WTC11 (cell line): ENCODE measurements at regions not wholly inside any gene's neighbourhood (a gene's known extent, or its start where the extent isn't known, plus 50 kb on each side); places are given as distances from the start of the nearest gene placed in this dataset.

Experiments used
- ATAC-seq: fragments of 200-7000 bp; cut with Tn5 transposase; 2 replicates; pipeline ENCODE4 v1.10.0; 2021; ENCODE audit warnings: mild to moderate bottlenecking, moderate library complexity
- CTCF ChIA-PET: fragments of 300-600 bp; sonication (Branson Sonifier 250); formaldehyde crosslinking; loops from one replicate; lab custom pipeline; 2021; ENCODE audit warnings: antibody characterized with exemption; lab: Charles Lee
- POLR2A ChIA-PET: fragments of 350-600 bp; sonication (Branson Sonifier 250); formaldehyde crosslinking; loops from one replicate; lab custom pipeline; 2021; ENCODE audit warnings: antibody characterized with exemption; lab: Charles Lee
- DNase-seq: peaks from one replicate; pipeline ENCODE4 v3.0.0; 2021; ENCODE audit warnings: low spot score
- H3K27ac Mint-ChIP-seq: 2 replicates; pipeline ENCODE4 v1.8.0; 2021; ENCODE audit warnings: mixed read lengths
- H3K27me3 Mint-ChIP-seq: 2 replicates; pipeline ENCODE4 v1.8.0; 2021; ENCODE audit warnings: low read depth, mild to moderate bottlenecking, moderate library complexity, mixed read lengths
- H3K36me3 Mint-ChIP-seq: 2 replicates; pipeline ENCODE4 v1.8.0; 2021; ENCODE audit warnings: mixed read lengths
- H3K4me1 Mint-ChIP-seq: 2 replicates; pipeline ENCODE4 v1.8.0; 2022; ENCODE audit warnings: mixed read lengths
- H3K4me3 Mint-ChIP-seq: 2 replicates; pipeline ENCODE4 v1.8.0; 2021; ENCODE audit warnings: mild to moderate bottlenecking, moderate library complexity, mixed read lengths
- H3K9me3 Mint-ChIP-seq: 2 replicates; pipeline ENCODE4 v1.8.0; 2021; ENCODE audit warnings: mixed read lengths
- CDX4 ChIP-seq: fragments of 250-450 bp; sonication (Bioruptor Pico); IDR thresholded peaks from 2 replicates; pipeline ENCODE4 v1.9.0; 2021; ENCODE audit warnings: moderate library complexity, mild to moderate bottlenecking, inconsistent platforms, borderline replicate concordance
- CREM ChIP-seq: sonication (generic); formaldehyde crosslinking; IDR thresholded peaks from 2 replicates; pipeline ENCODE4 v1.8.1; 2022; ENCODE audit warnings: mild to moderate bottlenecking, missing genetic modification reagents, moderate library complexity
- E2F1 ChIP-seq: sonication (generic); formaldehyde crosslinking; IDR thresholded peaks from 2 replicates; pipeline ENCODE4 v1.8.0; 2022; ENCODE audit warnings: mild to moderate bottlenecking, missing genetic modification reagents
- E2F5 ChIP-seq: sonication (generic); formaldehyde crosslinking; IDR thresholded peaks from 2 replicates; pipeline ENCODE4 v1.8.1; 2022; ENCODE audit warnings: mild to moderate bottlenecking, moderate library complexity, missing genetic modification reagents
- ETV6 ChIP-seq: sonication (generic); formaldehyde crosslinking; IDR thresholded peaks from 2 replicates; pipeline ENCODE4 v1.8.1; 2022; ENCODE audit warnings: mild to moderate bottlenecking, missing genetic modification reagents
- FOXJ3 ChIP-seq: sonication (generic); formaldehyde crosslinking; IDR thresholded peaks from 2 replicates; pipeline ENCODE4 v1.9.0; 2021; ENCODE audit warnings: missing genetic modification reagents, mild to moderate bottlenecking, borderline replicate concordance
- FOXP1 ChIP-seq: sonication (generic); formaldehyde crosslinking; IDR thresholded peaks from 2 replicates; pipeline ENCODE4 v1.8.0; 2022; ENCODE audit warnings: missing genetic modification reagents, mild to moderate bottlenecking, moderate library complexity, borderline replicate concordance
- GABPB1 ChIP-seq: sonication (generic); formaldehyde crosslinking; IDR thresholded peaks from 2 replicates; pipeline ENCODE4 v1.8.1; 2023; ENCODE audit warnings: mild to moderate bottlenecking, missing genetic modification reagents
- HMGXB4 ChIP-seq: sonication (generic); formaldehyde crosslinking; IDR thresholded peaks from 2 replicates; pipeline ENCODE4 v1.8.1; 2023; ENCODE audit warnings: mild to moderate bottlenecking, moderate library complexity, missing genetic modification reagents
- IRF2 ChIP-seq: sonication (generic); formaldehyde crosslinking; IDR thresholded peaks from 2 replicates; pipeline ENCODE4 v1.8.0; 2022; ENCODE audit warnings: low read depth, missing genetic modification reagents, borderline replicate concordance
- MXD4 ChIP-seq: fragments of 250-450 bp; sonication (Bioruptor Pico); IDR thresholded peaks from 2 replicates; pipeline ENCODE4 v1.8.0; 2021; ENCODE audit warnings: mild to moderate bottlenecking, moderate library complexity, borderline replicate concordance
- NFE2L1 ChIP-seq: sonication (generic); formaldehyde crosslinking; IDR thresholded peaks from 2 replicates; pipeline ENCODE4 v1.8.1; 2023; ENCODE audit warnings: missing genetic modification reagents
- NR3C1 ChIP-seq: sonication (generic); formaldehyde crosslinking; conservative IDR thresholded peaks from 2 replicates; pipeline ENCODE4 v1.8.1; 2023; ENCODE audit warnings: low read depth, mild to moderate bottlenecking, missing genetic modification reagents
- OVOL2 ChIP-seq: fragments of 250-450 bp; sonication (Bioruptor Pico); IDR thresholded peaks from 2 replicates; pipeline ENCODE4 v1.9.0; 2021; ENCODE audit warnings: mild to moderate bottlenecking, borderline replicate concordance
- PREB ChIP-seq: sonication (generic); formaldehyde crosslinking; IDR thresholded peaks from 2 replicates; pipeline ENCODE4 v1.8.1; 2022; ENCODE audit warnings: mild to moderate bottlenecking, missing genetic modification reagents, moderate library complexity, borderline replicate concordance
- SMAD3 ChIP-seq: sonication (generic); formaldehyde crosslinking; IDR thresholded peaks from 2 replicates; pipeline ENCODE4 v1.8.0; 2022; ENCODE audit warnings: missing genetic modification reagents, mild to moderate bottlenecking, borderline replicate concordance
- SOX15 ChIP-seq: fragments of 250-450 bp; sonication (Bioruptor Pico); IDR thresholded peaks from 2 replicates; pipeline ENCODE4 v1.9.0; 2021; ENCODE audit warnings: mild to moderate bottlenecking
- TCF7 ChIP-seq: sonication (generic); formaldehyde crosslinking; IDR thresholded peaks from 2 replicates; pipeline ENCODE4 v1.8.0; 2022; ENCODE audit warnings: mild to moderate bottlenecking, low read depth, missing genetic modification reagents, moderate library complexity
- TEAD1 ChIP-seq: sonication (generic); formaldehyde crosslinking; IDR thresholded peaks from 2 replicates; pipeline ENCODE4 v1.8.0; 2022; ENCODE audit warnings: mild to moderate bottlenecking, missing genetic modification reagents
- ZBTB21 ChIP-seq: sonication (generic); formaldehyde crosslinking; IDR thresholded peaks from 2 replicates; pipeline ENCODE4 v1.8.1; 2023; ENCODE audit warnings: mild to moderate bottlenecking, missing genetic modification reagents, borderline replicate concordance
- ZNF423 ChIP-seq: fragments of 250-450 bp; sonication (Bioruptor Pico); IDR thresholded peaks from 2 replicates; pipeline ENCODE4 v2.1.2; 2022; ENCODE audit warnings: mild to moderate bottlenecking, moderate library complexity

- Mint-ChIP-seq H3K27me3 (no peaks in the 10 kb centered on the region), H3K4me3 (no peak overlapping the region), H3K27ac (no peak overlapping the region), H3K9me3 (no peaks in the 10 kb centered on the region), H3K36me3 (no peaks in the 10 kb centered on the region), H3K4me1 (peaks cover 4% of the 10 kb centered on the region; the same call in 1 of the 2 replicates)
- no peak for ATAC-seq
- DNase-seq, result no peak
- ChIA-PET POLR2A (no interaction called here), CTCF (no interaction called here)
- TF ChIP-seq GABPB1 (no peak), FOXP1 (CRISPR knock-in tag) (no peak), SMAD3 (no peak), E2F1 (CRISPR knock-in tag) (no peak), NFE2L1 (CRISPR knock-in tag) (no peak), E2F5 (CRISPR knock-in tag) (no peak), OVOL2 (CRISPR knock-in tag) (no peak), PREB (CRISPR knock-in tag) (no peak), TEAD1 (CRISPR knock-in tag) (no peak), CREM (no peak), ETV6 (CRISPR knock-in tag) (no peak), MXD4 (no peak), ZNF423 (CRISPR knock-in tag) (no peak), IRF2 (no peak), HMGXB4 (CRISPR knock-in tag) (no peak), TCF7 (CRISPR knock-in tag) (no peak), NR3C1 (CRISPR knock-in tag) (no peak), FOXJ3 (CRISPR knock-in tag) (no peak), SOX15 (CRISPR knock-in tag) (no peak), CDX4 (no peak)
These were observed 640.0 kb downstream of the TUSC7 start for GRCh38 chr3:117349566-117349965.

GRCh38 chr3:117350371-117350770 lies 640.8 kb downstream of the TUSC7 start:
- Mint-ChIP-seq H3K4me1 (peaks cover 6% of the 10 kb centered on the region; the same call in 1 of the 2 replicates), H3K9me3 (no peaks in the 10 kb centered on the region), H3K27me3 (no peaks in the 10 kb centered on the region), H3K36me3 (no peaks in the 10 kb centered on the region), H3K4me3 (no peak overlapping the region), H3K27ac (no peak overlapping the region)
- CTCF ChIA-PET, result no interaction called here
- ATAC-seq, result no peak
- POLR2A ChIA-PET, result no interaction called here
- TF ChIP-seq FOXP1 (CRISPR knock-in tag), result no peak
- TF ChIP-seq ZBTB21 (CRISPR knock-in tag), result no peak
- no peak for DNase-seq
